HG02763 (cell line): ENCODE measurements at regions not wholly inside any gene's neighbourhood (a gene's known extent, or its start where the extent isn't known, plus 50 kb on each side); places are given as distances from the start of the nearest gene placed in this dataset.
"Not testable (repeated sequence)": the region's sequence is repeated elsewhere in the genome, so short reads cannot be mapped to it uniquely, and the experiment has no call there.

Source experiments
- ATAC-seq: cut with Tn5 transposase; IDR thresholded peaks from one replicate; pipeline ENCODE4 v1.9.1; 2021; ENCODE audit warnings: mild to moderate bottlenecking, moderate library complexity; ENCODE audit not compliant: unreplicated experiment

GRCh38 chr6:25150863-25151262, 128.3 kb upstream of the CARMIL1 start:
- ATAC-seq = no peak

GRCh38 chr6:25153079-25153478, 126.1 kb upstream of the CARMIL1 start:
- no peak for ATAC-seq

- no peak for ATAC-seq
These were observed 125.1 kb upstream of the CARMIL1 start for GRCh38 chr6:25154034-25154596.

GRCh38 chr6:25155211-25155610, 124.0 kb upstream of the CARMIL1 start:
- ATAC-seq = no peak

GRCh38 chr6:25156123-25156522, 123.1 kb upstream of the CARMIL1 start:
- no peak for ATAC-seq

GRCh38 chr6:25157183-25157582, 122.0 kb upstream of the CARMIL1 start:
- ATAC-seq = no peak

GRCh38 chr6:25157842-25158241, 121.3 kb upstream of the CARMIL1 start:
- ATAC-seq = no peak

- ATAC-seq = not testable (repeated sequence)
These were observed 119.0 kb upstream of the CARMIL1 start for GRCh38 chr6:25160134-25160533.

- no peak for ATAC-seq
These were observed 114.0 kb upstream of the CARMIL1 start for GRCh38 chr6:25165177-25165576.

- no peak for ATAC-seq
These were observed 113.4 kb upstream of the CARMIL1 start for GRCh38 chr6:25165800-25166199.

- ATAC-seq = no peak
These were observed 112.0 kb upstream of the CARMIL1 start for GRCh38 chr6:25166955-25167748.

GRCh38 chr6:25167961-25168360, 111.2 kb upstream of the CARMIL1 start:
- ATAC-seq = no peak

GRCh38 chr6:25168637-25169036, 110.5 kb upstream of the CARMIL1 start:
- no peak for ATAC-seq

- no peak for ATAC-seq
These were observed 109.6 kb upstream of the CARMIL1 start for GRCh38 chr6:25169553-25169952.

- no peak for ATAC-seq
These were observed 109.2 kb upstream of the CARMIL1 start for GRCh38 chr6:25169961-25170360.

GRCh38 chr6:25170640-25171039, 108.5 kb upstream of the CARMIL1 start:
- no peak for ATAC-seq

- ATAC-seq = no peak
These were observed 107.9 kb upstream of the CARMIL1 start for GRCh38 chr6:25171301-25171700.

GRCh38 chr6:25172819-25173218, 106.4 kb upstream of the CARMIL1 start:
- no peak for ATAC-seq

- ATAC-seq = no peak
These were observed 105.9 kb upstream of the CARMIL1 start for GRCh38 chr6:25173246-25173645.

GRCh38 chr6:25173951-25174474, 105.2 kb upstream of the CARMIL1 start:
- no peak for ATAC-seq

- ATAC-seq = no peak
These were observed 104.5 kb upstream of the CARMIL1 start for GRCh38 chr6:25174678-25175077.

- ATAC-seq = no peak
These were observed 104.0 kb upstream of the CARMIL1 start for GRCh38 chr6:25175196-25175595.
